ENCODE measurements at regions not wholly inside any gene's neighbourhood (a gene's known extent, or its start where the extent isn't known, plus 50 kb on each side); places are given as distances from the start of the nearest gene placed in this dataset.

- POLR2A ChIA-PET: no interaction called here
- H3K36me3 Mint-ChIP-seq (ENCODE audit: low read depth): no peaks in the 10 kb centered on the region
These were observed 72.2 kb upstream of the SLC12A2 start for GRCh38 chr5:128011339-128011738.

DNA sequence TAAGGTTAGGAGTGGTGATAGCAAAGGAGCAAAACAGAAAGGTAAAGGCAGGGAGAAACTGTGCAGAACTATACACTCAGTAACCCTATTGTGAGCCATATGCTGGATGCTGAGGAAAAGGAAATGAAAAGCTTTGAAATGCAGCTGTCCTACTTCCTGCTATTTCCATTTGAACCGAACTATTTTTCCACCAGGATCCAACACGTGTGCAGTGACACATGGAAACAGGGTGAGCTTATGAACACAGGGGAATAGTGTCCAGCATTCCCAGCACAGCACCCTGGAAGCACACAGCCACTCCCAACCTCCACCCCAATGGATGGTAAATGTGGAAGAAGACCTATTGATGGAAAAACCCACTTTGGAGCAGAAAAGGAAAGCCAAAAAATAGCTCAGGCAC is 69.0 kb upstream of the SLC12A2 start:
- ChIA-PET POLR2A (no interaction called here), CTCF (interaction anchor here (0.5 kb wide), 1 partner anchor 483 kb away, joined by 3 read pairs; no protein-coding TSS in a partner anchor)
- no peak overlapping the region for H3K4me3 Mint-ChIP-seq
- DNase-seq (no peak), ATAC-seq (no peak)
- no peaks in the 10 kb centered on the region for H3K4me1 Mint-ChIP-seq (ENCODE audit: low read depth)
- no peaks in the 10 kb centered on the region for H3K27me3 Mint-ChIP-seq
- no peaks in the 10 kb centered on the region for H3K9me3 Mint-ChIP-seq
- intact Hi-C loops (cut with micrococcal nuclease): no loop called here
- no peak for TF ChIP-seq CTCF (IDR thresholded peaks at IDR 0.05)
- H3K27ac Mint-ChIP-seq: no peak overlapping the region
- H3K36me3 Mint-ChIP-seq (ENCODE audit: low read depth): no peaks in the 10 kb centered on the region

More at GRCh38 chr5:128011339-128011738, 72.2 kb upstream of the SLC12A2 start:
- no peak overlapping the region for H3K4me3 Mint-ChIP-seq
- no peak overlapping the region for H3K27ac Mint-ChIP-seq
- no peak for TF ChIP-seq CTCF (IDR thresholded peaks at IDR 0.05)
- no peaks in the 10 kb centered on the region for H3K9me3 Mint-ChIP-seq
- no peaks in the 10 kb centered on the region for H3K4me1 Mint-ChIP-seq (ENCODE audit: low read depth)
- DNase-seq (no peak), ATAC-seq (no peak)
- intact Hi-C loops (cut with micrococcal nuclease): no loop called here
- H3K27me3 Mint-ChIP-seq: no peaks in the 10 kb centered on the region
- CTCF ChIA-PET: no interaction called here

GRCh38 chr5:128015478-128015877 is 68.1 kb upstream of the SLC12A2 start:
- TF ChIP-seq CTCF (IDR thresholded peaks at IDR 0.05): no peak
- POLR2A ChIA-PET: interaction anchor here (0.6 kb wide), 1 partner anchor 175 kb away, joined by 3 read pairs; no protein-coding TSS in a partner anchor

GRCh38 chr5:128015978-128016377 is 67.6 kb upstream of the SLC12A2 start:
- Mint-ChIP-seq H3K4me1 (ENCODE audit: low read depth) (no peaks in the 10 kb centered on the region), H3K27me3 (no peaks in the 10 kb centered on the region), H3K27ac (no peak overlapping the region), H3K4me3 (no peak overlapping the region), H3K9me3 (no peaks in the 10 kb centered on the region), H3K36me3 (ENCODE audit: low read depth) (peaks cover 2% of the 10 kb centered on the region)
- intact Hi-C loops (cut with micrococcal nuclease): no loop called here
- ChIA-PET CTCF (interaction anchor here (0.7 kb wide), 1 partner anchor 452 kb away, joined by 3 read pairs; no protein-coding TSS in a partner anchor), POLR2A (no interaction called here)
- DNase-seq (no peak), ATAC-seq (no peak)
- TF ChIP-seq CTCF (IDR thresholded peaks at IDR 0.05): no peak

More at GRCh38 chr5:128015478-128015877, 68.1 kb upstream of the SLC12A2 start:
- Mint-ChIP-seq H3K4me1 (ENCODE audit: low read depth) (no peaks in the 10 kb centered on the region), H3K36me3 (ENCODE audit: low read depth) (no peaks in the 10 kb centered on the region), H3K9me3 (no peaks in the 10 kb centered on the region), H3K4me3 (no peak overlapping the region), H3K27me3 (no peaks in the 10 kb centered on the region), H3K27ac (no peak overlapping the region)
- no peak for ATAC-seq
- no peak for DNase-seq
- intact Hi-C loops (cut with micrococcal nuclease): no loop called here
- CTCF ChIA-PET: interaction anchor here (0.7 kb wide), 1 partner anchor 452 kb away, joined by 3 read pairs; no protein-coding TSS in a partner anchor

DNA sequence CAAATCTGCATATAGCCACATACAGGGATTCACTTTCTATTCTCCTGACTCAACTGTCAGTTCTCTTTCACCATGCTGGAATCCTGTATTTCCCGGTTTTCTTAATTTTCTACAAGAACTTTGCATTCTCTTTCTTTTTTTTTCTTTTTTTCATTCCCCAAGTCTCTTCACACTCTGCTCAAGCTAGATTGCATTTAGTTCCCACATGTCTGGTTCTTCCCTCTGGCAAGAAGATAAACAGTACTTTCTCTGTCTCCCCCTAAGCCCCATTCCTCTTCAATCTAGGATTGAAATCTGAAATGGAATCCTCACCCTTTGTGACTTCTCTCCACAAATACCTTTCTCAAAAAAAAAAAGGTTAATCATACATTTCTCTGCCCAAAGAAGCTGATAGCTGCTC is 64.2 kb upstream of the SLC12A2 start:
- no peak for ATAC-seq
- no peak for DNase-seq
- intact Hi-C loops (cut with micrococcal nuclease): no loop called here
- Mint-ChIP-seq H3K36me3 (ENCODE audit: low read depth) (peaks cover 5% of the 10 kb centered on the region), H3K4me3 (no peak overlapping the region), H3K9me3 (no peaks in the 10 kb centered on the region), H3K27me3 (no peaks in the 10 kb centered on the region), H3K4me1 (ENCODE audit: low read depth) (no peaks in the 10 kb centered on the region), H3K27ac (no peak overlapping the region)
- TF ChIP-seq CTCF (IDR thresholded peaks at IDR 0.05): no peak
- ChIA-PET POLR2A (no interaction called here), CTCF (no interaction called here)

Measured in activated CD8-positive, alpha-beta T cell treated with anti-CD3 and anti-CD28 coated beads for 36 hours (primary cell).